GM23248 (cell line): ENCODE measurements at regions not wholly inside any gene's neighbourhood (a gene's known extent, or its start where the extent isn't known, plus 50 kb on each side); places are given as distances from the start of the nearest gene placed in this dataset.

Experiments used
- EZH2 ChIP-seq: fragments of 200-600 bp; sonication (generic); IDR thresholded peaks from 2 replicates; pipeline ENCODE4 v1.6.1; 2018; ENCODE audit warnings: antibody characterized with exemption, mild to moderate bottlenecking; ENCODE audit not compliant: insufficient read depth, poor library complexity, severe bottlenecking
- EZH2phosphoT487 ChIP-seq: fragments of 200-600 bp; sonication (generic); IDR thresholded peaks from 2 replicates; pipeline ENCODE4 v1.6.1; 2018; ENCODE audit warnings: antibody characterized with exemption, moderate library complexity, mild to moderate bottlenecking, low read depth; ENCODE audit not compliant: insufficient read depth

DNA sequence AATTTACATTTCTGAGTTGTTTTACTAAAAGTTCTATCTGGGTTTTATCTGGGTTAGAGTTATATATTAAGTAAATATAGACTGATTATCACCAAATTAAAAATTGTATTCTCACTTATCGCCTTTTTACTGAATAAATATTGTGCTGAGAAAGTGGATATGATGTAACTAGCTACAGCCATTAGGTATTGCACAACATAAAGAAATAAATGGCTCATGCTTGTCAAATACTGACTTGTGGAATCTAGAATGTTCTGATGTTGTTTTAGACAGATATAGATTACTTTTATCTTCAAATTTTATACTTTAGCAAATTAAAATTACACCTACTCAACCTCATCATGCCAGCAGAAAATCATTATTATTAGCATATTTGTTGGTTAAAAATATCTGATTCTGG is 1277.1 kb upstream of the MIR17HG start:
- TF ChIP-seq EZH2 (no peak), EZH2phosphoT487 (no peak)
